GM12878 (cell line): ENCODE measurements at regions not wholly inside any gene's neighbourhood (a gene's known extent, or its start where the extent isn't known, plus 50 kb on each side); places are given as distances from the start of the nearest gene placed in this dataset.

ENCODE experiments used
- ATAC-seq: fragments of 200-7000 bp; cut with Tn5 transposase; 3 replicates; pipeline ENCODE4 v1.9.1; 2020; ENCODE audit warnings: mild to moderate bottlenecking, moderate library complexity
- BruUV-seq: library from RNA; stranded (reverse); fragments of 400-500 nt; replicated peaks from 2 replicates; lab custom pipeline; 2021; lab: Mats Ljungman, UMichigan
- CTCF ChIA-PET: fragments of 300-600 bp; sonication (Branson Sonifier 250); formaldehyde crosslinking; extraction: SDS; loops from one replicate; lab custom pipeline; 2021; ENCODE audit warnings: inconsistent platforms; lab: Yijun Ruan, JAX
- POLR2A ChIA-PET: fragments of 350-600 bp; formaldehyde crosslinking; extraction: SDS; loops from one replicate; lab custom pipeline; 2021; ENCODE audit warnings: inconsistent platforms; lab: Charles Lee
- RAD21 ChIA-PET: fragments of 300-600 bp; sonication (Branson Sonifier 250); formaldehyde crosslinking; loops from one replicate; lab custom pipeline; 2023; ENCODE audit warnings: antibody characterized with exemption; ENCODE audit not compliant: unreplicated experiment; lab: Charles Lee
- SMC1A ChIA-PET: fragments of 300-600 bp; sonication (Branson Sonifier 250); formaldehyde crosslinking; loops from one replicate; lab custom pipeline; 2023; ENCODE audit not compliant: unreplicated experiment, uncharacterized antibody; lab: Charles Lee
- DNase-seq: peaks from one replicate; pipeline ENCODE4 v3.0.0-alpha.2; 2011; ENCODE audit warnings: low read depth, low spot score
- FAIRE-seq: peaks from 3 replicates; lab custom pipeline; 2011; peaks lifted over from hg19 to GRCh38; lab: Jason Lieb, UNC
- H2AFZ ChIP-seq: 2 replicates; pipeline ENCODE4 v1.6.0; 2011; ENCODE audit warnings: low read depth, low read length, control low read depth; ENCODE audit not compliant: control insufficient read depth
- H3K27ac ChIP-seq: 2 replicates; pipeline ENCODE4 v1.5.1; 2011; ENCODE audit warnings: control low read depth; ENCODE audit not compliant: control insufficient read depth, insufficient read depth
- H3K27me3 ChIP-seq, 2 experiments: replicated peaks in 1 of 2; 2 replicates each; pipeline versions ENCODE4 v1.6.0 to v1.6.1; 2011; ENCODE audit warnings: low read length in 1 of 2; ENCODE audit not compliant: control insufficient read depth in 2 of 2, insufficient read depth in 2 of 2
- H3K36me3 ChIP-seq, 2 experiments: 2 replicates each; pipeline ENCODE4 v1.5.1; 2011; ENCODE audit warnings: low read length in 1 of 2; ENCODE audit not compliant: control insufficient read depth in 2 of 2, insufficient read depth in 2 of 2
- H3K4me1 ChIP-seq: 2 replicates; pipeline ENCODE4 v1.6.1; 2011; ENCODE audit warnings: mild to moderate bottlenecking, low read length, moderate library complexity, mixed read lengths; ENCODE audit not compliant: control insufficient read depth, insufficient read depth
- H3K4me2 ChIP-seq: 2 replicates; pipeline ENCODE4 v1.6.0; 2011; ENCODE audit warnings: control low read depth; ENCODE audit not compliant: control insufficient read depth, insufficient read depth
- H3K4me3 ChIP-seq: fragments of 200-600 bp; sonication (generic); 2 replicates; pipeline ENCODE4 v1.5.1; 2016
- H3K79me2 ChIP-seq: 2 replicates; pipeline ENCODE4 v1.6.0; 2011; ENCODE audit warnings: low read length; ENCODE audit not compliant: control insufficient read depth, insufficient read depth
- H3K9ac ChIP-seq: 2 replicates; pipeline ENCODE4 v1.8.0; 2011; ENCODE audit warnings: low read length, control low read depth, mixed read lengths; ENCODE audit not compliant: control insufficient read depth, insufficient read depth
- H3K9me3 ChIP-seq: replicated peaks from 3 replicates; pipeline ENCODE4 v1.5.1; 2011; ENCODE audit warnings: mild to moderate bottlenecking, low read length; ENCODE audit not compliant: control insufficient read depth, insufficient read depth
- H4K20me1 ChIP-seq: 2 replicates; pipeline ENCODE4 v1.6.0; 2011; ENCODE audit not compliant: control insufficient read depth, insufficient read depth
- CTCF ChIP-seq, 3 experiments: IDR thresholded peaks in 2 of 3; conservative IDR thresholded peaks in 1 of 3; 2 replicates each; pipeline ENCODE4 v1.5.1; 2011; ENCODE audit warnings: low read depth in 3 of 3, low read length in 3 of 3, mild to moderate bottlenecking in 3 of 3, control low read depth in 2 of 3, moderate library complexity in 2 of 3, inconsistent platforms in 1 of 3, mixed read lengths in 1 of 3; ENCODE audit not compliant: control insufficient read depth in 2 of 3, insufficient read depth in 1 of 3; ENCODE audit errors: extremely low read depth in 1 of 3
- HDAC6 ChIP-seq: fragments of 200-600 bp; sonication (generic); IDR thresholded peaks from one replicate; pipeline ENCODE4 v1.8.0; 2017; ENCODE audit warnings: antibody characterized with exemption; ENCODE audit not compliant: unreplicated experiment
- KAT2A ChIP-seq: conservative IDR thresholded peaks from 2 replicates; pipeline ENCODE4 v1.6.1; 2011; ENCODE audit warnings: low read depth, low read length; ENCODE audit not compliant: control insufficient read depth
- MTA3 ChIP-seq: IDR thresholded peaks from 2 replicates; pipeline ENCODE4 v1.6.1; 2012; ENCODE audit warnings: low read length, inconsistent platforms, borderline replicate concordance
- NFIC ChIP-seq: IDR thresholded peaks from 2 replicates; pipeline ENCODE4 v1.6.1; 2012; ENCODE audit warnings: low read depth, mild to moderate bottlenecking, inconsistent platforms, low read length, moderate library complexity
- RUNX3 ChIP-seq: IDR thresholded peaks from 2 replicates; pipeline ENCODE4 v1.6.1; 2012; ENCODE audit warnings: low read length, inconsistent platforms
- SREBF1 ChIP-seq: IDR thresholded peaks from 2 replicates; pipeline ENCODE4 v1.6.1; 2012; ENCODE audit warnings: mild to moderate bottlenecking, low read length
- SUPT20H ChIP-seq: IDR thresholded peaks from 2 replicates; pipeline ENCODE4 v1.6.1; 2011; ENCODE audit warnings: low read depth, mild to moderate bottlenecking, low read length, moderate library complexity, borderline replicate concordance; ENCODE audit not compliant: control insufficient read depth
- USF1 ChIP-seq: IDR thresholded peaks from 2 replicates; pipeline ENCODE4 v1.6.1; 2011; ENCODE audit warnings: borderline replicate concordance, low read depth, mild to moderate bottlenecking, moderate library complexity, mixed read lengths, low read length; ENCODE audit not compliant: insufficient read depth; ENCODE audit errors: extremely low read length
- YBX1 ChIP-seq: fragments of 450-650 bp; IDR thresholded peaks from 2 replicates; pipeline ENCODE4 v1.6.1; 2016; ENCODE audit warnings: antibody characterized with exemption
- ZNF24 ChIP-seq: fragments of 450-650 bp; IDR thresholded peaks from 2 replicates; pipeline ENCODE4 v1.6.1; 2017; ENCODE audit warnings: antibody characterized with exemption, mild to moderate bottlenecking
- ZNF687 ChIP-seq: fragments of 450-650 bp; IDR thresholded peaks from 2 replicates; pipeline ENCODE4 v1.6.1; 2017; ENCODE audit warnings: mild to moderate bottlenecking, moderate library complexity
- ZSCAN29 ChIP-seq: fragments of 450-650 bp; IDR thresholded peaks from 2 replicates; pipeline ENCODE4 v1.6.1; 2017; ENCODE audit warnings: mild to moderate bottlenecking, moderate library complexity
- WGBS: methylation state at CpG from one replicate; pipeline ENCODE4 v1.1.6; 2016; ENCODE audit warnings: low lambda C conversion rate; ENCODE audit not compliant: insufficient replicate concordance, insufficient coverage; ENCODE audit errors: missing lambda C conversion rate; 5-methylcytosine and 5-hydroxymethylcytosine counted together
- in situ Hi-C: fragments of 300-500 bp; cut with MboI; formaldehyde crosslinking; loops from 9 replicates; pipeline ENCODE4 v1.14.3; 2018; ENCODE audit warnings: mixed read lengths
- intact Hi-C: fragments of 100-400 bp; cut with micrococcal nuclease; formaldehyde crosslinking; loops from one replicate; pipeline ENCODE4 v1.14.2; 2022; ENCODE audit not compliant: unreplicated experiment

DNA sequence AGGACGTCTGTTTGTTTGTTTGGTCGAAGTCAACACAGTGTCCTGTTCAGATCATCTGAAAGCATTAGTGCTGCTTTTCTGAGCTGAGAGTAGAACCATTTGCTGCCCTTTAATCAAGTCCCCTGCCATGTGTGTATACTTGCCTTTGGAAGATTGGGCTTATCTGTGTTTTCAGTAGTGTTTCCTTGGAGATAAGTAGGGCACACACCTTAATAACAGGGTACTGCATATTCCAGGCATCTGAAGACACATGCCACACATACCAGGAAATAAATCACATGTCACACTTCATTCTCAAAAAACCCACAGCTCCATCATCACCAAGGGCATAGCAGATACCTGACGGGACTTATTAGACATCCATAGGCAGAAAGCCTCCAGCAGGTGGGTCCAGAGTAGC is 157.4 kb downstream of the SOX11 start:
- no peaks in the 10 kb centered on the region for H3K79me2 ChIP-seq
- POLR2A ChIA-PET = no interaction called here
- DNase-seq = no peak
- no peak overlapping the region for H3K4me2 ChIP-seq
- H3K4me1 ChIP-seq = no peaks in the 10 kb centered on the region
- no peaks in the 10 kb centered on the region for H4K20me1 ChIP-seq
- H3K27ac ChIP-seq = no peak overlapping the region
- CTCF ChIA-PET = no interaction called here
- SMC1A ChIA-PET = no interaction called here
- H3K9me3 ChIP-seq = no peaks in the 10 kb centered on the region
- BruUV-seq = no TSS peak
- FAIRE-seq = no peak
- TF ChIP-seq CTCF (IDR thresholded peaks at IDR 0.05 in 2 of 3, conservative IDR thresholded peaks at IDR 0.05 in 1 of 3; ENCODE audit: control insufficient read depth in 2 of 3, extremely low read depth in 1 of 3, insufficient read depth in 1 of 3, low read depth in 3 of 3, low read length in 3 of 3) (no peak), ZNF24 (no peak), ZNF687 (no peak), USF1 (no peak), YBX1 (no peak), RUNX3 (no peak), HDAC6 (no peak), MTA3 (no peak), KAT2A (no peak), ZSCAN29 (no peak), SUPT20H (no peak), SREBF1 (no peak), NFIC (no peak)
- intact Hi-C loops = no loop called here
- RAD21 ChIA-PET = no interaction called here
- no peak overlapping the region for H3K4me3 ChIP-seq
- no peak overlapping the region for H2AFZ ChIP-seq
- H3K9ac ChIP-seq = no peak overlapping the region
- in situ Hi-C loops = no loop called here
- ATAC-seq = no peak
- H3K27me3 ChIP-seq = no peaks in the 10 kb centered on the region
- no peaks in the 10 kb centered on the region for H3K36me3 ChIP-seq
- WGBS = 2% methylated on average over 3 of the region's 3 CpGs
